Nephron (organoid): ENCODE measurements at regions not wholly inside any gene's neighbourhood (a gene's known extent, or its start where the extent isn't known, plus 50 kb on each side); places are given as distances from the start of the nearest gene placed in this dataset.

Source experiments
- H3K27ac Mint-ChIP-seq, 3 experiments: 2 replicates each; pipeline ENCODE4 v1.8.0; 2020; ENCODE audit warnings: mixed read lengths in 3 of 3, mild to moderate bottlenecking in 2 of 3, moderate library complexity in 1 of 3
- H3K27me3 Mint-ChIP-seq: 2 replicates; pipeline ENCODE4 v1.8.0; 2021; ENCODE audit warnings: low read depth, mild to moderate bottlenecking, moderate library complexity, mixed read lengths
- H3K36me3 Mint-ChIP-seq: 2 replicates; pipeline ENCODE4 v1.8.0; 2020; ENCODE audit warnings: low read depth, mixed read lengths
- H3K4me1 Mint-ChIP-seq: 2 replicates; pipeline ENCODE4 v1.8.0; 2020; ENCODE audit warnings: mixed read lengths
- H3K4me3 Mint-ChIP-seq, 3 experiments: 2 replicates each; pipeline ENCODE4 v1.8.0; 2020; ENCODE audit warnings: mild to moderate bottlenecking in 3 of 3, mixed read lengths in 3 of 3, moderate library complexity in 2 of 3
- H3K9me3 Mint-ChIP-seq: 2 replicates; pipeline ENCODE4 v1.8.0; 2020; ENCODE audit warnings: mixed read lengths
- CTCF ChIP-seq, 3 experiments: fragments of 200-600 bp; sonication (generic); IDR thresholded peaks; one replicate each; pipeline ENCODE4 v1.5.0; 2021; ENCODE audit warnings: antibody characterized with exemption in 3 of 3; ENCODE audit not compliant: unreplicated experiment in 3 of 3

- no peaks in the 10 kb centered on the region for H3K27me3 Mint-ChIP-seq
- no peaks in the 10 kb centered on the region for H3K9me3 Mint-ChIP-seq
- no peak for TF ChIP-seq CTCF (IDR thresholded peaks at IDR 0.05; ENCODE audit: unreplicated experiment in 3 of 3)
- no peak overlapping the region for H3K4me3 Mint-ChIP-seq
- H3K4me1 Mint-ChIP-seq: peaks cover 5% of the 10 kb centered on the region
- H3K27ac Mint-ChIP-seq: no peak overlapping the region
- no peaks in the 10 kb centered on the region for H3K36me3 Mint-ChIP-seq
Observed at GRCh38 chr11:42237701-42238235, 778.3 kb upstream of the LRRC4C start.

- Mint-ChIP-seq H3K36me3 (no peaks in the 10 kb centered on the region), H3K27ac (no peak overlapping the region), H3K4me1 (peaks cover 5% of the 10 kb centered on the region), H3K4me3 (no peak overlapping the region), H3K27me3 (peaks cover 3% of the 10 kb centered on the region), H3K9me3 (no peaks in the 10 kb centered on the region)
- TF ChIP-seq CTCF (IDR thresholded peaks at IDR 0.05; ENCODE audit: unreplicated experiment in 3 of 3): no peak
Observed at GRCh38 chr11:42239188-42239587, 779.7 kb upstream of the LRRC4C start.

GRCh38 chr11:42243385-42243784 lies 783.9 kb upstream of the LRRC4C start:
- Mint-ChIP-seq H3K27ac (no peak overlapping the region), H3K27me3 (peaks cover 3% of the 10 kb centered on the region), H3K4me3 (no peak overlapping the region), H3K36me3 (no peaks in the 10 kb centered on the region), H3K9me3 (no peaks in the 10 kb centered on the region), H3K4me1 (no peaks in the 10 kb centered on the region)
- TF ChIP-seq CTCF (IDR thresholded peaks at IDR 0.05; ENCODE audit: unreplicated experiment in 3 of 3): no peak

- H3K27me3 Mint-ChIP-seq: peaks cover 3% of the 10 kb centered on the region
- H3K4me1 Mint-ChIP-seq: no peaks in the 10 kb centered on the region
- H3K36me3 Mint-ChIP-seq: no peaks in the 10 kb centered on the region
- no peaks in the 10 kb centered on the region for H3K9me3 Mint-ChIP-seq
- no peak overlapping the region for H3K4me3 Mint-ChIP-seq
- no peak overlapping the region for H3K27ac Mint-ChIP-seq
- TF ChIP-seq CTCF (IDR thresholded peaks at IDR 0.05; ENCODE audit: unreplicated experiment in 3 of 3): no peak
Observed at GRCh38 chr11:42244376-42244775, 784.9 kb upstream of the LRRC4C start.

GRCh38 chr11:42249401-42249800 lies 789.9 kb upstream of the LRRC4C start:
- Mint-ChIP-seq H3K27ac (no peak overlapping the region), H3K27me3 (no peaks in the 10 kb centered on the region), H3K36me3 (no peaks in the 10 kb centered on the region), H3K9me3 (peaks cover 3% of the 10 kb centered on the region), H3K4me1 (no peaks in the 10 kb centered on the region), H3K4me3 (no peak overlapping the region)
- no peak for TF ChIP-seq CTCF (IDR thresholded peaks at IDR 0.05; ENCODE audit: unreplicated experiment in 3 of 3)

- Mint-ChIP-seq H3K27ac (no peak overlapping the region), H3K4me3 (no peak overlapping the region), H3K36me3 (no peaks in the 10 kb centered on the region), H3K27me3 (no peaks in the 10 kb centered on the region), H3K9me3 (peaks cover 3% of the 10 kb centered on the region), H3K4me1 (no peaks in the 10 kb centered on the region)
- TF ChIP-seq CTCF (IDR thresholded peaks at IDR 0.05; ENCODE audit: unreplicated experiment in 3 of 3): no peak
Observed at GRCh38 chr11:42249956-42250355, 790.5 kb upstream of the LRRC4C start.
